ENCODE measurements at regions not wholly inside any gene's neighbourhood (a gene's known extent, or its start where the extent isn't known, plus 50 kb on each side); places are given as distances from the start of the nearest gene placed in this dataset.

DNA sequence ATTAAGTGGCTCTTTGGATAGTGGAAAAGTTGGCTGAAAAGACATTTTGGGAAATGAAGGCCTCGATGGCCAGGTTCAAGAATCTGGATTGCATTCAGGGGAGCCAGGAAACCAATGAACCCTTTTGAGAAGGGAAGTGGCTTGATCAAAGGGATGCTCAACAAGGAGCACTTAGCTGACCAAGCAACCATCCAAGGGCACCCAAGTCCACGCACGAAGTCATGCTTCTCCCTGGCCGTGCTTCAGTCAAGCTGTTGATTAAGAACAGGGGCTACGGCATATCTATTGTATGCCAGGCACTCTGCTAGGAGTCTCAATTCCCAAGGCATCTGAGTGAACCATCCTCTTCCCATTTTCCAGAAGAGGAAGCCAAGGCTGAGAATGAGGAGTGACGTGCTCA lies 185.8 kb upstream of the GLI2 start:
- intact Hi-C loops (cut with DNase I): no loop called here
- ATAC-seq (no peak), DNase-seq (ENCODE audit: low spot score) (no peak)

DNA sequence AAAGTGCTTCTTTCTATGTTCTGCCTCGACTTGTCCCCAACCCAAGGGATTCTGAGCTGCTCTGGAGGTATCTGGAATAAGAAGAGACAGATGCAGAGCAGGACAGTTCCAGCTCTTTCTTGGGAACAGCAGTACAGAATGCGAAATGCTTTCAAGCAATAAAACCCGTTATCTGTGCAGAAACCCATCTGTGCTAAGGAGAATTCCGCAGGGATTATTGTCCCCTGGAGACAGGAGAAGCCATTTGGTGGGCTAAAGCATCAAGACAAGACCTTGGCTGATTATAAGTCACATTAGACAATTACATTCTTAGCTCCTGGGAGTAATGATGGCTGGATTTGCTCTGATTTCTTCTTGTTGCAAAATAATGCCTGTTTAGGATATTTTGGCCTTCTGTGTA lies 185.4 kb upstream of the GLI2 start:
- DNase-seq (ENCODE audit: low spot score) (no peak), ATAC-seq (no peak)
- intact Hi-C loops (cut with DNase I): no loop called here

DNA sequence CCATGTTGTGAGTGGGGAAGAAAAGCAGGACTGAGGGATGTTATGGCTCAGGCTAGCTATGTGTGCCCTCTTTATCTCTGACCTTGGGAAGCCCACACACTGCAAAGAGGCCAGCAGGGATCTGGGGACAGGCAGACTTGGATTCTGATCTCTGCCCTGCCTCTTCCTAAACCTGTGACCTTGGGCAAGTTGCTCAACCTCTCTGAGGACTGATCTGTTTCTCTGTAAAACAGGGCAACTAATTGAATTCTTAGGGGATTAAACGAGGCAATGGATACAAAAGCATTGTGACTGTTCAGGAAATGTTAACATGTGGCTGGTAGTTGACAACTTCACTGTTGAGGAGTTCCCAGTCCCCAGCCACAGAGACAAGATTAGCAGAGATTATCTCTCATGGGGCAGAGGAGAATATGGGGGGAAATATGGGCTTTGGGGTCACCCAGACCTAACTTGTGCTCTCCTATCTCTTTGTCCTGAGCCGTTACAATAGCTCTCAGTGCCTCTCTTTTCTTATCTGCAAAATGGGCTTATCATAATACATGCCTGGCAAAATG lies 184.7 kb upstream of the GLI2 start:
- no peak for ATAC-seq
- no peak for DNase-seq (ENCODE audit: low spot score)
- intact Hi-C loops (cut with DNase I): no loop called here

DNA sequence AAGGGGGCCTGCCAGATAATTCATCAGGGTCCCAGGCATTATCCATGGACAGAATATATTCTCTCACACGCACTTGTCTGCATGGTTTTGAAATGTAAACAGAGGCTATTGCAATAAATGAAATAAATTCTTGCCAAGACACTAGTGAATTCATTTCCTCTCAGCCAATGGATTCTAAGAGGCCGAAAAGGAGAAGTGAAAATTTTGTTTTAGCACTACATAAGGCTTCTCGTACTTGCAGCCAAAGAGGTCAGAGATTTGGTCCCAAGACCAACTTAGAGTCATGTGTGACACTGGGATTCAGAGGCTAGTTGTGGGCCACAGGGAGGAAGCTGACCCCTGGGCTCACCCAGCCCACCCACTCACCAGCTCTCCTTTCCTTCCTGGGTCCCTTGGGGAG lies 184.1 kb upstream of the GLI2 start:
- DNase-seq (ENCODE audit: low spot score) (no peak), ATAC-seq (peak; percentile 16)
- intact Hi-C loops (cut with DNase I): no loop called here

DNA sequence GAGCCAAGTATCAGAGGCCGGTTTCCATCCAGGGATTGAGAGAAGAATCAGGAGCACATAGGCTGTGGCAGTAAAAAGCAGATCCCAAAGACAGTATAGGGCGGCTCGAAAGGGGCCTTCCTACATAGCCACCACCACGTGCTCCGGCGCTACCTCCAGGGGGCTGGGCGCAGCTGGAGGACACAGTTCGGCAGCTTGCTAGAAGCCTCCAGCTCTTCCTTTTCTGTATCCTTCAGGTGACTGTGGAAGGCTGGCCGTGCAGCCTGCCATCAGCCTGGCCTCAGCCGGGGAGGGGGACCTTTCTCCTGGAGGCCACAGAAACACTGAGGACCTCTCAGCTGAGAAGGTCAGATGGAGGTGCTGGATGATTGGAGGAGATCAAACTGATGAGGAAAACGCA lies 183.6 kb upstream of the GLI2 start:
- ATAC-seq: no peak
- intact Hi-C loops (cut with DNase I): no loop called here
- no peak for DNase-seq (ENCODE audit: low spot score)

DNA sequence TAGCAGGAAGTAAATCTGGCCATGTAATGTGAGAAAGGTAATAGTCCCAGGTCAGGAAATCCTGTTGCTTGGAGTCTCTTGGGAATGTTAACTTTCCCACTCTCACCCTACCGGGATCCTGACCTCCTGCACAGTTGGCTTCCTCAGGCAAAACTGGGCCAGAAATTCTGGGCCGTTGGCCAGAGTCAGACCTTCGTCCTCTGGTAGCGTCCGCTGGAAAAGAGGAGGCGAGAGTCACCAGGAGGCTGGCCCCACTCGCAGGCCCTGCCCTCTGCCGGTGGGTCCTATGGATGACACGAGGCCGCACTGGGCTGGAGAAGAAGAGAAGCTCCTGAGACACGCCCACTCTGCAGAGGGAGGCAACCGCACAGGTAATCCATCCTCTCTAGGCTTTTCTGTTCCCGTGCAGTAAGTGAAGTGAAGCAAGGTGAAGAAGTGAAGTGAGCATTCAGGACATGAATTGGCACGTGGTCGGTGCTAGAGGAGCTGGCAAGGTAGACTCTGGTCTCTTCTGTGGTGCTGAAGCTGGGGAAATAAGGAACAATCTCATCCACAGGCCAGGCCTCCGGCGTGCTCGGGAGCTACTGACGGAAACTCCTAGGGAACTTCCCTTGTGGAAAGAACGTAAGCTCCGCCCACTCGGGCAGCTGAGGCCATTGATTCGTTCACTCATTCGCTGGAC lies 182.7 kb upstream of the GLI2 start:
- ATAC-seq (peak; percentile 86), DNase-seq (ENCODE audit: low spot score) (peak; percentile 81)
- intact Hi-C loops (cut with DNase I): no loop called here

DNA sequence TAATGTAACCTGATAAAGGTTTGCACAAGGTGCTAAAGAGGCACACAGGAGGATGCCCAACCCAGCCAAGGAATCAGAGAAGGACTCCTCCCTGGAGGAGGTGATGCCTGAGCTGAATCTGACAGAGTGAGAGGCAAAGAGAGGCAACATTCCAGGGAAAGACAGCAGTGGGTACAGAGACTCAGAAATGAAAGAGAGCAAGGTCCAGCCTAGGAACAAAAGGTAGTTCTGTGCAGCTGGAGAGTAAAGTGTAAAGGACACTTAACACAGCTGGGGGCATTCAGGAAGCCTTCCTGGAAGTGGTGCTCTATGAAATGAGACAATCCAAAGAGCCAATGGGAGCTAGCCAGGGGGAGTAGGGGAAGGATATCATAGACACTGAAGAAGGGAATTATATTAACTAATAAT lies 181.0 kb upstream of the GLI2 start:
- no peak for DNase-seq (ENCODE audit: low spot score)
- no peak for ATAC-seq
- intact Hi-C loops (cut with DNase I): no loop called here

DNA sequence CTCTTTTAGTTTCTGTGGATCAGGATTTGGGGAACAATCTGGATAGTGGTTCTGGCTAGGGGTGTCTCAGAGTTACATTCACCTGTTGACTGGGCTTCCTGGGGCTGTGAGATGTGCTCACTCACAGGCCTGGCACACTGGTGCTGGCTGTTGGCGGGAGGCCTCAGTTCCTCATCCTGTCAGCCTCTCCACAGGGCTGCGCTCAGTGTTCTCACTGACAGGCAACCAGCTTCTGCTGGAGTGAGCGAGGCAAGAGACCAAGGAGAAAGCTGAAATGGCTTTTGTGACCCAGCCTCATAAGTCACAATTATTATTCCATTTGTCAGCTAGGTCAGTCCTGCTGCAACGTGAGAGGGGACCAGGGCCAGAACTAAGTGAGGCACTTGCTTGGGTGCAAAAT lies 180.6 kb upstream of the GLI2 start:
- ATAC-seq (no peak), DNase-seq (ENCODE audit: low spot score) (no peak)
- intact Hi-C loops (cut with DNase I): no loop called here

DNA sequence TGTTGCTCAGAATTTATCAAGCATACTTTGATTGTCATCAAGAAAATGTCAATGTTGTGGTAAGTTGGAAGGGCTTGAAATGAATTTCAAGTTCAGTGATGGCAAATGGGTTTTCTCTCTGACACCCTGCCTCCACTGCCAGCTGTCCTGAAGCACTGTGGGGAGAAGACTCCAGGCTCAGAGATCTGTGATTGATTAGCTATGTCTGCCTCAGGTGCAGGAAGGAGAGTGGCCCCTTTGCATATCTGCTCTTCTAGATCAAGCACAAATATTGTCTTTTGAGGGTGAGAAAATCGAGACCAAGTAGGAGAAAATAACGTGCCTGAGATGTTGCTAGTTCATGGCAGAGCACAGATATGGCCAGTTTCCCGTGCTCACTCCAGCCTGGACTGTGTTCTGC lies 178.8 kb upstream of the GLI2 start:
- intact Hi-C loops (cut with DNase I): no loop called here
- ATAC-seq: no peak
- no peak for DNase-seq (ENCODE audit: low spot score)

DNA sequence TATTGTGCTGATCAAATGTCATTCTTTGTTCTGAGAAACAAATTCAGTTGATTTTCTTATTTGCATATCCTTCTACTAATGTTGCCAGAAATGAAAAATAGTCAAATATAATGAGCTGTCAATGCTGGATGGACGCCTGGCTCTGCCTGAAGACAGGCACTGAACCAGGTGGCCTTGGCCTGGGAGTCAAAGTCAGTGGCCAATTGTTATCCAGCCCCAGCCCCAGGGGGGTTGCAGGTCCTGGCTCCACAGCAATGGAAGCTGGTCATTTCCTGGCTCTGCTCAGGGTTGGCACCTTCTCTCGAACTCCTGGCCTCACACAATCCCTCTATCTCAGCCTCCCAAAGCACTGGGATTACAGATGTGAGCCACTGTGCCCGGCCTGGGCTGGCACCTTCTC lies 176.8 kb upstream of the GLI2 start:
- intact Hi-C loops (cut with DNase I): no loop called here
- no peak for ATAC-seq

DNA sequence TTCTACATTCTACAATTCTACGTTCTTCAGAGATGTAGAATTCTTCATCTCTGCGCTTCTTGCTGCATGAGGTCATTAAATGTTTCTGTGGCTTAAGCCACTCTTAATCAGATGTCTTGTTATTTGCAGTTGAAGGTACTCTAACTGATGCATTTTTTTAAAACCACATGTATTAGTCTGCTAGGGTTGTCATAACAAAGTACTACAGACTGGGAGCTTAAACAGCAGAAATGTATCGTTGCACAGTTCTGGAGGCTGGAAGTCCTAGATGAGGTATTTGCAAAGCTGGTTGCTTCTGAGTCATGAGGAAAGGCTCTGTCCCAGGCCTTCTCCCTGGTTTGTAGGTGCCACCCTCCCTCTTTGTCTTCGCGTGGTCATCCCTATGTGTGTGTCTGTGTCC lies 176.3 kb upstream of the GLI2 start:
- ATAC-seq (no peak), DNase-seq (ENCODE audit: low spot score) (no peak)
- intact Hi-C loops (cut with DNase I): no loop called here

More for the DNA sequence above, 176.8 kb upstream of the GLI2 start:
- no peak for DNase-seq (ENCODE audit: low spot score)

DNA sequence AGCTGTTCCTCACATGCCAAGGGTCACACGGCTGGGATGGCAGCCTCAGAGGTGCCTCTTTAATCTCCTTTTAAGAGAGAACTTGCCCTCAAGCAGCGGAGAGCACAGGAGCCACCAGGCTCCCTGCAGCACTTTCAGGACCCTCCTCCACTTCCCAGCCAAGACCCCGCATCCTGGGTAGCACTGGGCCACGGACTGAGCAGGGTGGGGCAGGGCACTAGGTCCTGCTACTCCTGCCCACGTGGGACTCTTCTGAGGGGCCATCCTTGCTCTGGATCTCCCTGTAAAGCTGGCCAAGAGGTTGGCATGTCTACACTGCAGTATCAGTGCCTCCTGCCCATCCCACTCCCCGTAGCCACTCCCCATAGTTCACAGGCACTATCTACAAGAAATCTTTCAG lies 175.3 kb upstream of the GLI2 start:
- intact Hi-C loops (cut with DNase I): loop anchor here (5.0 kb wide), 1 partner anchor 922 kb away; no protein-coding TSS in a partner anchor
- DNase-seq (ENCODE audit: low spot score) (no peak), ATAC-seq (no peak)

DNA sequence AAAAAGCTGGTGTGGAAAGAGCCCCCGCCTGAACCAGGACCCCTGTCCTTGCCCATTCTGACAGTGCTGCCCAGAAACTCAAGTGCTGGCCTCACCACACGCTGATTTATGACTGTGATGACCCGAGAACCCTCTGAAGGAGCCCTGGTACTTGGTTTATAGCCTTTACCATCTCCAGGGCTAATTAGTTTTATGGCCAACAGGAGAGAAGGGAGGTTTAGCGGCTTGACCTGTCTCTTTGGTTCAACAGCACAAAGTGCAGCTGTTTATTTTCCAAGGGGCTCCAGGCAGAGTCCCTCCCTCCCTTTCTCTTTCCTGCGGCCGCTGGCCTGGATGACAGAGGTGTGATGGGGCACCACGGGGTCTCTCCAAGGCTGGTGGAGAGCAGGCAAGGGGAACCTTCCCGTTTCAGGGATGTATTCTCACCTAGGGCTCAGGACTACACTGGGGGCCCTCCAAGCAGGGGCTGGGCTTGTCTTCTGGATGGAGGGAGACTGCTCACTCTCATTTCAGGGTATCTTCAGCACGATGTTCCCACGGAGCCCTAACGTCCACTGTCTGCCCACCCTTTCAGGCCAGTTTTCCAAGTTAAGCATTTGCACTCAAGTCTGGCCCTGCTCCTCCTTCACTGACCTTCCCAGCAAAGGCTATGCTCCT lies 174.2 kb upstream of the GLI2 start:
- DNase-seq (ENCODE audit: low spot score) (no peak), ATAC-seq (no peak)
- intact Hi-C loops (cut with DNase I): loop anchor here (5.0 kb wide), 1 partner anchor 921 kb away; no protein-coding TSS in a partner anchor

DNA sequence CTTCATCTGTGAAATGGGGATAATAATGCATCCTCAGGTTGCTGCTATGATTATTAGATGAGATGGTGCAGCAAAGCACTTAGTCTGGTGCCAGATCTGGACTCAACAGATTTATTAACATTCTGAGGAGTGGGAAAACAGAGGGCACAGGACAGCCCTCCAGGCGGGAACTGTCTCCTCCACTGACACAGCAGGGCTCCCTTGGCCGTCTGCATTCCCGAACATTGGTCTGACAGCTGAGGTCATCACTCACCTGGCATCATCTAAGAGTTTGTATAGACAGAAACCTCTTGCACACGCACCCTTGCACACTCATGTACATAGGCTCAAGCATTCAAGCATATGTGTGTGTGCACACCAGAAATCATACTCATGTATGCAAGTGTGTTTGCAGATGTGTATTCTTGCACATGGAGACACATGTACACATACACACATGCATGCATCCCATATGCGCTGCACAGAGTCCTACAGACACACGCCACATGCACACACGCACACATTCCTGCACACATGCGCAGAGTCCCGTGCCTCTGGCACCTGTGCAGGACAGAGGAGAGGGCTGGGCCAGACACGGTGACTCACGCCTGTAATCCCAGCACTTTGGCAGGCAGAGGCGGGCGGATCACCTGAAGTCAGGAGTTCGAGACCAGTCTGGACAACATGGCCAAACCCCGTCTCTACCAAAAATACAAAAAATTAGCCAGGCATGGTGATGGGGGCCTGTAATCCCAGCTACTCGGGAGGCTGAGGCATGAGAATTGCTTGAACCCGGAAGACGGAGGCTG lies 173.3 kb upstream of the GLI2 start:
- ATAC-seq: no peak
- intact Hi-C loops (cut with DNase I): loop anchor here (5.0 kb wide), 1 partner anchor 920 kb away; no protein-coding TSS in a partner anchor

DNA sequence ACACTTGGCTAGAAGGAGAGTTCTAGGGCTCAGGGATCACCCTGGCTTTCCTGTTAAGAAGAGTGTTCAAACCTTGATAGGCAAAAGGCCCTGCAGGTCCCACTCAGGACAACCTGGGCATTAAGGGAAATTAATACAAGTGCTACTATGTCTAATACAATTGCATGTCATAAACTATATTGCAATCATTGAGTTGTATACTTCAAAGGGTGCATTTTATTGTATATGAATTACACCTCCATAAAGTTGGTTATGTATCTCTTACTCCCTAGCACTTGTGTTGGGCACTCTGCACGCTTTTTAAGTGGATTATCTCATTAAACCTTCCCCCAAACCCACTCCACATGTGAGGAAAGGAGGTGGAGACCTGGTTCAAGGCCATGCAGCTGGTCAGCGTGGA lies 172.1 kb upstream of the GLI2 start:
- DNase-seq (ENCODE audit: low spot score): no peak
- intact Hi-C loops (cut with DNase I): loop anchor here (5.0 kb wide), 1 partner anchor 919 kb away; no protein-coding TSS in a partner anchor
- ATAC-seq: no peak

More for the DNA sequence above, 173.3 kb upstream of the GLI2 start:
- DNase-seq (ENCODE audit: low spot score): no peak

DNA sequence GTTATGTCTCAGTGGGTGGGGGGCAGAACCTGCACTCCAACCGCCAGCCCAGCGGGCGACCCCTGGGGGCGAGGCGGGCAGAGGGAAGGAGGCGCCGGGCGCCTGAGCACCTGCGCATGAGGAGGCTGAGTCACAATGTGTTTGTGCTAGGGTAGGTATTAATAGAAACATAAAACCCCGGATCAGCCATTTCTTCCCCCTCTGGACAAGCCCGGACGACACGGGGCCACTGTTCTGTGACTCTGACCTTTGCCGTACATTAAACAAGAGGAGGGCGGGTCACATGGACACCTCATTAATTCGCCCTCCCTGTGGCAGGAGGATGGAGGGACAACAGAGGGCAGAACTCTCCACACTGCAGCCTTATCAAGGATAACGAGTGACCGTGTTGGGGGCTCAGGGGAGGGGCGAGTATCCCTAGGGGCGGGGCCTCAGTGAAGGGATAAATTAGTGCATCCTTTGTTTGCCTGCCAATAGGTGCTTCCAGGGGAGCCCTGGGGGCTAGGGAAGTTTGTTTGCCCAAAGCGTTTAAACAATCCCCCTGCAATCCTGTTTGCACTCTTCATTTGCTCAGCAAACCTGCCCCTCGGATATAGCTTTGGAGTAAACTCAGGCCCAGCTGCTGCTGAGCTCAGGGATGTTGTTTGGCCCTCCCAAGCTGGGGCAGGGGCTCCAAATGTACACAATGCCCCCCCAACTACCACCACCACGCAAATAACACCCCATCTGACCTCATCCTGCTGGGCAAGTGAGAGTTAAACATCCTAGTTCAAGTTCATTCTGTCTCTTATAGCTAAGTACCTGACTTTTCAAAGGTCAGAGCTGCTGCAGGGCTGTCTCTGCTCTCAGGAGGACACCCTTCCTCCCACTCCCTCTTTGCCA lies 171.2 kb upstream of the GLI2 start:
- ATAC-seq: no peak
- intact Hi-C loops (cut with DNase I): loop anchor here (5.0 kb wide), 1 partner anchor 918 kb away; no protein-coding TSS in a partner anchor
- DNase-seq (ENCODE audit: low spot score): no peak

DNA sequence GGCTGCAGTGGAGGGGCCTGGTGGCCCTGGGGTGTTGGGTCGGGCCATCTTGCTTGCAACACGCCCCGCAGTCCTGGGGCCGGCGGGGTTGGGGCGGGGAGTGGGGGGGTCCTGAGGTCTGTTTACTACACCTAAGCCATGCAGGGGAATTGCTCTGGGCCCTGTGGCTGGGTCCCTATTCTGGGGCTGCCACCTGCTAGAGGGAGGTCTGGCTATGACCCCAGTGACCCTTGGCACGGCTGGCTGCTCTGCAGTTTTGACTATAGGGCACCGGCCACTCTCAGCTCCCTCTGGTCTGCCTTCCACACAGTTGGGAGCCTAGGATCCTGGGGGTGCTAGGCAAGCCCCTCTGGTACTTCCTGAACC lies 170.6 kb upstream of the GLI2 start:
- DNase-seq (ENCODE audit: low spot score): no peak
- intact Hi-C loops (cut with DNase I): no loop called here
- ATAC-seq: no peak

DNA sequence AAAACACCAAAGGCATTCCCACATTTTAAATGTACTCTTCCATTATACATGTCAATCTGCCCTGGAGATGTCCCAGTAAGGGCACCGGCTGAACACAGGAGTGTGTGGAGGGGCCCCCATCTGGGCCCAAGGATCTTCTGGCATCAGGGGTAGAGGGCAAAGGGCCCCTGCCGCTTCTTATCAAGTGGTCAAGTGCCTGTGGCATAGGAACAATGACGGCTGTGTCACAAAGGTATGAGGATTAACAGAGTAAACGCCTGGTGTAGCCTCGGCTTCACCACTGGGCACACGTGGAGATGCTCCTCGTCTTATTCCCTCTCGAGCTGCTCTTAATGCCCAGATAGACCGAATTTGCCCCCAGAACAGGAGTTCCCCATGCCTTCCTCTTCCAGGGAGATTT lies 169.7 kb upstream of the GLI2 start:
- no peak for DNase-seq (ENCODE audit: low spot score)
- intact Hi-C loops (cut with DNase I): no loop called here
- ATAC-seq: no peak
